Fibroblast of mammary gland (primary cell): ENCODE measurements at regions not wholly inside any gene's neighbourhood (a gene's known extent, or its start where the extent isn't known, plus 50 kb on each side); places are given as distances from the start of the nearest gene placed in this dataset.

Source experiments
- DNase-seq: peaks from one replicate; pipeline ENCODE4 v3.0.0-alpha.2; 2010; ENCODE audit warnings: low read depth
- H3K4me3 ChIP-seq: 2 replicates; pipeline ENCODE4 v1.5.1; 2011; ENCODE audit warnings: low read depth, mild to moderate bottlenecking, low read length, moderate library complexity; ENCODE audit not compliant: control insufficient read depth
- CTCF ChIP-seq: conservative IDR thresholded peaks from 2 replicates; pipeline ENCODE4 v1.5.1; 2011; ENCODE audit warnings: low read depth, low read length, inconsistent platforms; ENCODE audit not compliant: control insufficient read depth, insufficient read depth

GRCh38 chr18:1954583-1955312, 616.6 kb downstream of the METTL4 start:
- DNase-seq, result no peak
- H3K4me3 ChIP-seq, result no peak overlapping the region
- TF ChIP-seq CTCF, result no peak

GRCh38 chr18:1958798-1959197, 612.5 kb downstream of the METTL4 start:
- DNase-seq, result no peak
- TF ChIP-seq CTCF, result no peak
- no peak overlapping the region for H3K4me3 ChIP-seq

GRCh38 chr18:1965016-1965415, 606.3 kb downstream of the METTL4 start:
- no peak overlapping the region for H3K4me3 ChIP-seq
- no peak for TF ChIP-seq CTCF
- no peak for DNase-seq

GRCh38 chr18:1965541-1965940, 605.8 kb downstream of the METTL4 start:
- no peak overlapping the region for H3K4me3 ChIP-seq
- TF ChIP-seq CTCF, result no peak
- DNase-seq, result no peak

GRCh38 chr18:1968801-1969498, 602.4 kb downstream of the METTL4 start:
- no peak for DNase-seq

GRCh38 chr18:1976484-1976883, 594.8 kb downstream of the METTL4 start:
- H3K4me3 ChIP-seq, result no peak overlapping the region
- no peak for DNase-seq
- no peak for TF ChIP-seq CTCF

More at GRCh38 chr18:1968801-1969498, 602.4 kb downstream of the METTL4 start:
- no peak overlapping the region for H3K4me3 ChIP-seq
- no peak for TF ChIP-seq CTCF
